AG04449 (cell line): ENCODE measurements at regions not wholly inside any gene's neighbourhood (a gene's known extent, or its start where the extent isn't known, plus 50 kb on each side); places are given as distances from the start of the nearest gene placed in this dataset.

ENCODE experiments used
- CTCF ChIA-PET: fragments of 350-600 bp; formaldehyde crosslinking; extraction: SDS; loops from one replicate; lab custom pipeline; 2021; ENCODE audit warnings: antibody characterized with exemption; lab: Yijun Ruan, JAX
- POLR2A ChIA-PET: fragments of 400-600, 350-600 bp; formaldehyde crosslinking; extraction: SDS; loops from one replicate; lab custom pipeline; 2020; ENCODE audit warnings: antibody characterized with exemption, inconsistent platforms; lab: Yijun Ruan, JAX
- DNase-seq: peaks from one replicate; pipeline ENCODE4 v3.0.0-alpha.2; 2010; ENCODE audit warnings: low read depth, low spot score
- H3K4me3 ChIP-seq: 2 replicates; pipeline ENCODE4 v1.5.1; 2011; ENCODE audit warnings: low read depth, mild to moderate bottlenecking, control low read depth, low read length
- CTCF ChIP-seq: IDR thresholded peaks from one replicate; pipeline ENCODE4 v1.5.1; 2011; ENCODE audit warnings: mild to moderate bottlenecking, moderate library complexity, low read length, control low read depth, inconsistent platforms; ENCODE audit not compliant: insufficient read depth; ENCODE audit errors: missing control alignments

GRCh38 chrY:7814361-7814760 is 902.8 kb upstream of the AMELY start:
- ChIA-PET CTCF (no interaction called here), POLR2A (no interaction called here)
- no peak overlapping the region for H3K4me3 ChIP-seq
- DNase-seq, result no peak
- no peak for TF ChIP-seq CTCF

- ChIA-PET POLR2A (no interaction called here), CTCF (no interaction called here)
- no peak overlapping the region for H3K4me3 ChIP-seq
- TF ChIP-seq CTCF, result no peak
- no peak for DNase-seq
Measured at GRCh38 chrY:7810359-7810758, 898.8 kb upstream of the AMELY start.

GRCh38 chrY:7807516-7807870 is 895.9 kb upstream of the AMELY start:
- ChIA-PET POLR2A (no interaction called here), CTCF (no interaction called here)
- DNase-seq, result no peak
- TF ChIP-seq CTCF, result no peak
- H3K4me3 ChIP-seq, result no peak overlapping the region

GRCh38 chrY:7806592-7807515 is 895.3 kb upstream of the AMELY start:
- ChIA-PET POLR2A (no interaction called here), CTCF (no interaction called here)
- no peak for TF ChIP-seq CTCF
- no peak overlapping the region for H3K4me3 ChIP-seq
- DNase-seq, result no peak

- ChIA-PET CTCF (no interaction called here), POLR2A (no interaction called here)
- no peak for DNase-seq
- TF ChIP-seq CTCF, result no peak
- H3K4me3 ChIP-seq, result no peak overlapping the region
Measured at GRCh38 chrY:7805624-7806023, 894.1 kb upstream of the AMELY start.

- no peak overlapping the region for H3K4me3 ChIP-seq
- CTCF ChIA-PET, result no interaction called here
- no peak for TF ChIP-seq CTCF
- no peak for DNase-seq
- POLR2A ChIA-PET, result interaction anchor here (0.7 kb wide), 1 partner anchor 117 kb away, joined by 4 read pairs; no protein-coding TSS in a partner anchor
Measured at GRCh38 chrY:7803737-7804136, 892.2 kb upstream of the AMELY start.
